HG02970 (cell line): ENCODE measurements at regions not wholly inside any gene's neighbourhood (a gene's known extent, or its start where the extent isn't known, plus 50 kb on each side); places are given as distances from the start of the nearest gene placed in this dataset.
"Not testable (repeated sequence)": the region's sequence is repeated elsewhere in the genome, so short reads cannot be mapped to it uniquely, and the experiment has no call there.

Experiments used
- ATAC-seq: cut with Tn5 transposase; IDR thresholded peaks from one replicate; pipeline ENCODE4 v1.9.1; 2021; ENCODE audit warnings: mild to moderate bottlenecking, moderate library complexity, moderate number of reproducible peaks; ENCODE audit not compliant: unreplicated experiment, low FRiP score

- ATAC-seq, result not testable (repeated sequence)
Measured at GRCh38 chr9:104323967-104324694, 179.9 kb upstream of the OR13F1 start.

GRCh38 chr9:104326912-104327311 is 177.2 kb upstream of the OR13F1 start:
- no peak for ATAC-seq

- ATAC-seq, result no peak
Measured at GRCh38 chr9:104329245-104329644, 174.8 kb upstream of the OR13F1 start.

GRCh38 chr9:104330841-104331240 is 173.2 kb upstream of the OR13F1 start:
- no peak for ATAC-seq

- no peak for ATAC-seq
Measured at GRCh38 chr9:104334549-104334948, 169.5 kb upstream of the OR13F1 start.

GRCh38 chr9:104339692-104340091 is 164.4 kb upstream of the OR13F1 start:
- ATAC-seq, result no peak

GRCh38 chr9:104342552-104342951 is 161.5 kb upstream of the OR13F1 start:
- ATAC-seq, result no peak

GRCh38 chr9:104345061-104345460 is 159.0 kb upstream of the OR13F1 start:
- no peak for ATAC-seq

- ATAC-seq, result no peak
Measured at GRCh38 chr9:104350541-104350940, 153.5 kb upstream of the OR13F1 start.

- no peak for ATAC-seq
Measured at GRCh38 chr9:104351726-104352125, 152.3 kb upstream of the OR13F1 start.

- ATAC-seq, result no peak
Measured at GRCh38 chr9:104361207-104361606, 142.9 kb upstream of the OR13F1 start.

GRCh38 chr9:104362912-104363472 is 141.1 kb upstream of the OR13F1 start:
- ATAC-seq, result no peak

- no peak for ATAC-seq
Measured at GRCh38 chr9:104367507-104367906, 136.6 kb upstream of the OR13F1 start.

GRCh38 chr9:104368318-104368717 is 135.7 kb upstream of the OR13F1 start:
- not testable (repeated sequence) for ATAC-seq

- ATAC-seq, result no peak
Measured at GRCh38 chr9:104374711-104375110, 129.4 kb upstream of the OR13F1 start.

GRCh38 chr9:104386013-104386412 is 118.0 kb upstream of the OR13F1 start:
- no peak for ATAC-seq

GRCh38 chr9:104386425-104387069 is 117.5 kb upstream of the OR13F1 start:
- peak; percentile 63 for ATAC-seq

GRCh38 chr9:104388071-104388470 is 116.0 kb upstream of the OR13F1 start:
- no peak for ATAC-seq

GRCh38 chr9:104389341-104389740 is 114.7 kb upstream of the OR13F1 start:
- ATAC-seq, result no peak

- ATAC-seq, result not testable (repeated sequence)
Measured at GRCh38 chr9:104394901-104395300, 109.2 kb upstream of the OR13F1 start.

GRCh38 chr9:104412238-104412637 is 91.8 kb upstream of the OR13F1 start:
- no peak for ATAC-seq

- no peak for ATAC-seq
Measured at GRCh38 chr9:104416470-104416869, 87.6 kb upstream of the OR13F1 start.
